Liver (tissue), 8 donors: ENCODE measurements at regions not wholly inside any gene's neighbourhood (a gene's known extent, or its start where the extent isn't known, plus 50 kb on each side); places are given as distances from the start of the nearest gene placed in this dataset.
"Not testable (repeated sequence)": the region's sequence is repeated elsewhere in the genome, so short reads cannot be mapped to it uniquely, and the experiment has no call there.

Experiments used
- DNase-seq: peaks from one replicate; pipeline ENCODE4 v3.0.0-alpha.2; 2017; ENCODE audit warnings: low spot score
- H3K27ac ChIP-seq, 2 donors: one replicate each; pipeline ENCODE4 v1.7.0; 2013; ENCODE audit warnings: inconsistent platforms in 2 of 2, low read length in 2 of 2, control low read depth in 1 of 2, low read depth in 1 of 2, mild to moderate bottlenecking in 1 of 2
- H3K27me3 ChIP-seq, 4 donors: one replicate each; pipeline versions ENCODE4 v1.6.1 to v1.7.0; 2013; ENCODE audit warnings: low read length in 3 of 4, inconsistent platforms in 1 of 4, mild to moderate bottlenecking in 1 of 4, moderate library complexity in 1 of 4; ENCODE audit not compliant: control insufficient read depth in 4 of 4, insufficient read depth in 4 of 4
- H3K36me3 ChIP-seq, 4 donors: one replicate each; pipeline versions ENCODE4 v1.6.1 to v1.7.0; 2013; ENCODE audit warnings: low read length in 3 of 4, mild to moderate bottlenecking in 3 of 4, low read depth in 1 of 4, moderate library complexity in 1 of 4; ENCODE audit not compliant: control insufficient read depth in 4 of 4, insufficient read depth in 3 of 4
- H3K4me1 ChIP-seq, 4 donors: one replicate each; pipeline versions ENCODE4 v1.6.1 to v1.7.0; 2013; ENCODE audit warnings: low read length in 3 of 4, mild to moderate bottlenecking in 3 of 4, moderate library complexity in 1 of 4; ENCODE audit not compliant: control insufficient read depth in 4 of 4, insufficient read depth in 4 of 4
- H3K4me3 ChIP-seq, 3 donors: one replicate each; pipeline versions ENCODE4 v1.6.1 to v1.7.0; 2013; ENCODE audit warnings: low read length in 3 of 3, control low read depth in 1 of 3, low read depth in 1 of 3, mild to moderate bottlenecking in 1 of 3
- H3K9ac ChIP-seq, 2 donors: one replicate each; pipeline ENCODE4 v1.7.0; 2013; ENCODE audit warnings: low read length in 2 of 2, mild to moderate bottlenecking in 2 of 2, moderate library complexity in 2 of 2, control low read depth in 1 of 2, low read depth in 1 of 2
- H3K9me3 ChIP-seq, 4 donors: one replicate each; pipeline versions ENCODE4 v1.6.1 to v1.7.0; 2013; ENCODE audit warnings: low read length in 3 of 4; ENCODE audit not compliant: control insufficient read depth in 4 of 4
- ATF3 ChIP-seq: IDR thresholded peaks from 2 replicates; pipeline ENCODE4 v1.6.1; 2016; ENCODE audit warnings: antibody characterized with exemption
- CTCF ChIP-seq: fragments of 150-350 bp; IDR thresholded peaks from 2 replicates; pipeline ENCODE4 v1.5.1; 2017; ENCODE audit warnings: improper control_type of control experiment, low read depth, low read length; ENCODE audit not compliant: missing input control
- EGR1 ChIP-seq, 2 donors: IDR thresholded peaks; 2 replicates each; pipeline ENCODE4 v1.6.1; 2016 to 2018; ENCODE audit warnings: antibody characterized with exemption in 2 of 2, low read depth in 2 of 2
- FOXA1 ChIP-seq: IDR thresholded peaks from 2 replicates; pipeline ENCODE4 v1.6.1; 2016; ENCODE audit warnings: antibody characterized with exemption
- FOXA2 ChIP-seq: IDR thresholded peaks from 2 replicates; pipeline ENCODE4 v1.6.1; 2016; ENCODE audit warnings: antibody characterized with exemption
- GABPA ChIP-seq, 2 donors: IDR thresholded peaks in 1 of 2; conservative IDR thresholded peaks in 1 of 2; 2 replicates each; pipeline ENCODE4 v1.6.1; 2016; ENCODE audit warnings: antibody characterized with exemption in 2 of 2, mild to moderate bottlenecking in 1 of 2, moderate library complexity in 1 of 2
- HNF4A ChIP-seq, 2 donors: conservative IDR thresholded peaks; 2 replicates each; pipeline ENCODE4 v1.6.1; 2016; ENCODE audit warnings: antibody characterized with exemption in 2 of 2, mild to moderate bottlenecking in 2 of 2
- HNF4G ChIP-seq: IDR thresholded peaks from 2 replicates; pipeline ENCODE4 v1.6.1; 2016; ENCODE audit warnings: antibody characterized with exemption
- JUND ChIP-seq, 2 donors: IDR thresholded peaks; 2 replicates each; pipeline ENCODE4 v1.6.1; 2016; ENCODE audit warnings: antibody characterized with exemption in 2 of 2
- RAD21 ChIP-seq, 2 donors: IDR thresholded peaks; 2 replicates each; pipeline ENCODE4 v1.6.1; 2016; ENCODE audit warnings: antibody characterized with exemption in 2 of 2, mild to moderate bottlenecking in 2 of 2
- REST ChIP-seq: IDR thresholded peaks from 2 replicates; pipeline ENCODE4 v1.6.1; 2016; ENCODE audit warnings: antibody characterized with exemption, mild to moderate bottlenecking
- RXRA ChIP-seq, 2 donors: IDR thresholded peaks; 2 replicates each; pipeline ENCODE4 v1.6.1; 2017 to 2018; ENCODE audit warnings: antibody characterized with exemption in 2 of 2, mild to moderate bottlenecking in 1 of 2
- SP1 ChIP-seq: IDR thresholded peaks from 2 replicates; pipeline ENCODE4 v1.6.1; 2018; ENCODE audit warnings: antibody characterized with exemption, mild to moderate bottlenecking
- TAF1 ChIP-seq: conservative IDR thresholded peaks from 2 replicates; pipeline ENCODE4 v1.6.1; 2016; ENCODE audit warnings: antibody characterized with exemption, mild to moderate bottlenecking
- YY1 ChIP-seq: IDR thresholded peaks from 2 replicates; pipeline ENCODE4 v1.6.1; 2016; ENCODE audit warnings: antibody characterized with exemption, mild to moderate bottlenecking
- ZBTB33 ChIP-seq: IDR thresholded peaks from 2 replicates; pipeline ENCODE4 v1.6.1; 2016; ENCODE audit warnings: antibody characterized with exemption
- WGBS: extraction: QIAGEN DNeasy Blood & Tissue Kit; methylation state at CpG from one replicate; pipeline ENCODE4 v1.1.7; 2013; 5-methylcytosine and 5-hydroxymethylcytosine counted together
- TF ChIP-seq, protein P1 (sequence below): IDR thresholded peaks from 2 replicates; pipeline ENCODE4 v1.6.1; 2016; ENCODE audit warnings: antibody characterized with exemption
- donor health status: healthy.
- donor health status: healthy.
- donor health status: healthy.
- donor health status: healthy.
- donor health status: healthy.

GRCh38 chr13:109702030-109702597 lies 84.3 kb downstream of the IRS2 start:
- not testable (repeated sequence) for H3K4me1 ChIP-seq, H3K9me3 ChIP-seq
- 93% methylated on average over 9 of the region's 9 CpGs for WGBS

GRCh38 chr13:109700176-109700575 lies 86.2 kb downstream of the IRS2 start:
- DNase-seq = peak; percentile 74
- Histone ChIP-seq H3K27ac (no peak overlapping the region), H3K36me3 (no peaks in the 10 kb centered on the region), H3K9ac (no peak overlapping the region), H3K4me3 (no peak overlapping the region), H3K4me1 (peaks cover 0 to 7% (median 6%) of the 10 kb centered on the region in 4 donors), H3K27me3 (no peaks in the 10 kb centered on the region), H3K9me3 (no peaks in the 10 kb centered on the region)
- WGBS = 55% methylated on average over 3 of the region's 3 CpGs
- no peak for TF ChIP-seq JUND (IDR thresholded peaks at IDR 0.05)
- TF ChIP-seq ATF3 = no peak
- no peak for TF ChIP-seq FOXA1
- no peak for TF ChIP-seq ZBTB33
- no peak for TF ChIP-seq HNF4G
- TF ChIP-seq, protein P1, sequence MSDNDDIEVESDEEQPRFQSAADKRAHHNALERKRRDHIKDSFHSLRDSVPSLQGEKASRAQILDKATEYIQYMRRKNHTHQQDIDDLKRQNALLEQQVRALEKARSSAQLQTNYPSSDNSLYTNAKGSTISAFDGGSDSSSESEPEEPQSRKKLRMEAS = no peak
- no peak for TF ChIP-seq RXRA (IDR thresholded peaks at IDR 0.05)
- no peak for TF ChIP-seq GABPA (IDR thresholded peaks at IDR 0.05 in 1 of 2, conservative IDR thresholded peaks at IDR 0.05 in 1 of 2)
- no peak for TF ChIP-seq RAD21 (IDR thresholded peaks at IDR 0.05)
- no peak for TF ChIP-seq FOXA2
- no peak for TF ChIP-seq YY1
- TF ChIP-seq SP1 = no peak
- TF ChIP-seq EGR1 (IDR thresholded peaks at IDR 0.05; ENCODE audit: low read depth in 2 of 2) = no peak
- no peak for TF ChIP-seq TAF1

More at GRCh38 chr13:109702030-109702597, 84.3 kb downstream of the IRS2 start:
- H3K9ac ChIP-seq, H3K36me3 ChIP-seq, H3K27me3 ChIP-seq, H3K27ac ChIP-seq, DNase-seq, H3K4me3 ChIP-seq: not testable (repeated sequence)

DNA sequence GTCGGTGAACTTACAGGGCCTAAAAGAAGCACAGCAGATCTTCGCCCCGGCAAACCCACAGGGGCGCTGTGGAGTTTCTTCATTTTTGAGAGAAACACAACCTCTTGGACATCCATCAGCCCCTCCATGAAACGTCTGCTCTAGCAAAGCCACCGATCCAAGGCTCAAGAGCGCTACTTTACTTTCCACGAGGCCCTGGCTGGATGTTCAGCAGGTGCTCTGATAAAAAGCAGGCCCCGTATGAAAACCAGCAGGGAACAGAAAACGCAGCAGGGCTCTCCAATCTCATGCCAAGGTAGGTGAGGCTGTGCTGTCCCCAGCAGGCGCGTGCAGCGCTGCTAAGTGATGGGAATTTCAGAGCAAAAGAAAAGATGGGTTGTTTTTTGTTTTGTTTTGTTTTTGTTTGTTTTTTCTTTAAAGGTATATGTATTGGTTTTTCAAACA lies 86.7 kb downstream of the IRS2 start:
- Histone ChIP-seq H3K27ac (no peak overlapping the region), H3K36me3 (no peaks in the 10 kb centered on the region), H3K4me3 (no peak overlapping the region), H3K27me3 (no peaks in the 10 kb centered on the region), H3K4me1 (peaks cover 0 to 7% (median 5%) of the 10 kb centered on the region in 4 donors), H3K9ac (no peak overlapping the region), H3K9me3 (no peaks in the 10 kb centered on the region)
- WGBS = 88% methylated on average over 13 of the region's 13 CpGs
- no peak for DNase-seq
- TF ChIP-seq ZBTB33 (no peak), RAD21 (IDR thresholded peaks at IDR 0.05) (no peak), REST (no peak), ATF3 (no peak), RXRA (IDR thresholded peaks at IDR 0.05) (no peak), HNF4A (conservative IDR thresholded peaks at IDR 0.05) (no peak), GABPA (IDR thresholded peaks at IDR 0.05 in 1 of 2, conservative IDR thresholded peaks at IDR 0.05 in 1 of 2) (no peak), SP1 (no peak), CTCF (no peak), FOXA2 (no peak), TAF1 (no peak)
